GDM1 (cell line): ENCODE measurements at regions not wholly inside any gene's neighbourhood (a gene's known extent, or its start where the extent isn't known, plus 50 kb on each side); places are given as distances from the start of the nearest gene placed in this dataset.

Source experiments
- DNase-seq: peaks from one replicate; lab custom pipeline; 2025; lab: John Stamatoyannopoulos, UW

GRCh38 chr2:217085543-217085942, 225.7 kb upstream of the TNP1 start:
- DNase-seq: no peak

DNA sequence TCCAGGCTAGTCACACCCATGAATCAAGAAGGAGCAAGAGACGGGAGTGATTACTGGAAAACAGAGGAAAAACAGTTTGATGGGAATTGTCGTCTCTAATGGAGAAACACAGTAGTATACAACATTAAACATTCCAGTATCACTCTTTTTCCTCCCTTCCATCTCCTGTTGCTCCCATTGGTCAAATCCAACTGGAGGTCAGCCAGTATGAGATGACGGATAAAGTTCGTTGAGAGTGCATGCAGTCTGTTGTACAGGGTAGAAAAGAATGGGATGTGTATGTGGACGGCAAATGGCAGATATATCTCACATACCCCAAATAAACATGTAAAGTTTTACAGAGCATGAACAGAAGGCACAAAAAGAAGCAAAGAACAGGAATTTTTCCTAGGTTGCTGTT, 221.9 kb upstream of the TNP1 start:
- no peak for DNase-seq

GRCh38 chr2:217079165-217079564, 219.3 kb upstream of the TNP1 start:
- DNase-seq: no peak

DNA sequence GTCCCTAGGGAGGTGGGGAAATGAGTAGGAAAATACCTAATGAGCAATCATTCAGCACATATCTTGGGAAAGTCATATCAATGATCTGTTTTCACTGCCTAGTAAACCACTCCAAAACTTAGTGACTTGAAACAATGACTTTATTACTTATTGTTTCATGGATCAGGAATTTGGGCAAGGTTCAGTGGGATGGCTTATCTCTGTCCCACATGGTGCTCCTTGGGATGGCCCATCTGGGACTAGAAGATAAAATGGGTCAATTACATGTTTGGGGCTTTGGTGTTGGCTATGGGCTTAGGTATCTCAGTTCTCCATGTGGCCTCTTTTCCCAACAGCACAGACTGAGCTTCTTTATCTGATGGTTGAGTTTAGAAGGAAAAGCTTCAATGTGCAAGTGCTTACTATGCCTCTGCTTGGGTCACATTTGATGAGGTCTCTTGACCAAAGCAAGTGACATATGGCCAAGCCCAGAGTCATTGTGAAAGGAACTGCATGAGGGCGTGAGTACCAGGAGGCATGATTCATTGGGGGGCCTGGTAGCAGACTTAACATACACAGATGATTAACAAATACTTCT, 218.1 kb upstream of the TNP1 start:
- DNase-seq: no peak

GRCh38 chr2:217076657-217077232, 216.9 kb upstream of the TNP1 start:
- DNase-seq: no peak

DNA sequence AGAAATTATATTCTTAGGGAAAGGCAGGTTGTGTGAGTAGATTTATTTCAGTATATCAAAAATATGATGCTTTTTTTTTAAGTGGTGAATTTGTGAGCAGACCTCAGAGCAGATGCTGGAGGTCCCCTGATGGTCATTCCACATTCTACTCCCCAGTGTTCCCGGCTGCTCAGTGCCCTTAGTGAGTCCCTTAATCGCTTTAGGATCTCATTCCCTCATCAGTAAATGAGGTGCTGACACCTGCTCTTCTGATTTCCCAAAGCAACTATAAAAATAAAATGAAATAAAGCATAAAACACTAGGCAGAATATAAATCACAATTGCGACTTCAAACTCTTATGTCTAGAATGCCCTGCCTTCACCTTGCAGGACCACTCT, 216.2 kb upstream of the TNP1 start:
- no peak for DNase-seq

GRCh38 chr2:217075268-217076057, 215.6 kb upstream of the TNP1 start:
- no peak for DNase-seq

- DNase-seq: no peak
Measured at GRCh38 chr2:217074576-217075255, 214.9 kb upstream of the TNP1 start.

GRCh38 chr2:217071416-217071815, 211.6 kb upstream of the TNP1 start:
- no peak for DNase-seq

DNA sequence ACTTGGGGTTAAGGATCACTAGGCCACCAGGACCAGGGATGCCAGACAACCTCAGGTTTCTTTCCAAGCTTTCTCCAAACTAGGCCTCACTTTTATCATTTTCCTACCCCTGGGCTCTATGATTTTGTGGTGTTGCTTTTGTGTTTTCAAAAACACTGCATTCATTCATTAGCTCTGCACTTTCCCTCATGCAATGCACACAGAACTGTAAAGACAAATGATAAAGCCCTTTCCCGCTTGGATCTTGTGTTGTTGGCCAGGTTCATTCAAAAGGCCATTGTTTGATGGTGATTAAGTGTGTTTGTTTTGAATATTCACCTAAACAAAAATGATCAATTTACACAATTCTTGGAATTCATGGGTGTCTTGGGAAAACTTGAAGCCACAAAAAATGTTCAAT, 210.7 kb upstream of the TNP1 start:
- DNase-seq: no peak

- no peak for DNase-seq
Measured at GRCh38 chr2:217070043-217070430, 210.2 kb upstream of the TNP1 start.

- DNase-seq: no peak
Measured at GRCh38 chr2:217069263-217070042, 209.6 kb upstream of the TNP1 start.

GRCh38 chr2:217068677-217069250, 208.9 kb upstream of the TNP1 start:
- DNase-seq: no peak

GRCh38 chr2:217067787-217068186, 207.9 kb upstream of the TNP1 start:
- no peak for DNase-seq

DNA sequence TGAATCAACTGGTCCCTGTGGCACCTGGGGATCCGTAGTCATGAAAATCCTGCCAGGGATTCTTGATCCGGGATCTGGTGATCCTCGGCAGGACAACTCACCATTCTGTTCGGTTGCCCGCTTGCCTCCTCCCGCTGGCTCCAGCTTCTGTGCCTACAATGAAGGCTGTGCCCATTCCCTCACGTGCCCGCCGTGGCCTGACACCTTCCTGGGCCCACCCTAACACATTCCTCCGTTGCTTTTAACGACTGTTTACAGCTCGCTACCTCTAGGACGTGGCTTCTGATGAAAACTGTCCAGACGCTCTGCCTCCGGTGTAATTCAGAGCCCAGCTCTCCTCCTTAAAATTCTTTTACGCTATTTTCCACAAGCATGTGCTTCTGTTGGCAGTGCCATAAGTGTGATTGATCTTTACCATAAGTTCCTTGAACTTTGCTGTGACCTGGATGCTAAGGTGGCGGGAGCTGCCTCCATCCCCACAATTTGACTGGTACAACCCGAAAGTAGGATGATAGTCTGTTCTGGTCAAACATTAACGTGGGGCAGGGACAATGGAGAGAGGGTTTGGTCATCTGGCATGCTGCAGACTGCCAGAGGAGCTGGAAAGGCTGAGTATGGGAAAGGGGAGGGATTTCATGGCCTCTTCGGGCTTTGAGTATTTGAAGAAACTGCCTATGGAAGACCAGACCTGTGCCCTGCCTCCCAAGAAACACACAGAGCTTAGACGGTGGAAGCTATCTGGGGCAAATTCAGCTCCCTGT, 206.8 kb upstream of the TNP1 start:
- no peak for DNase-seq

DNA sequence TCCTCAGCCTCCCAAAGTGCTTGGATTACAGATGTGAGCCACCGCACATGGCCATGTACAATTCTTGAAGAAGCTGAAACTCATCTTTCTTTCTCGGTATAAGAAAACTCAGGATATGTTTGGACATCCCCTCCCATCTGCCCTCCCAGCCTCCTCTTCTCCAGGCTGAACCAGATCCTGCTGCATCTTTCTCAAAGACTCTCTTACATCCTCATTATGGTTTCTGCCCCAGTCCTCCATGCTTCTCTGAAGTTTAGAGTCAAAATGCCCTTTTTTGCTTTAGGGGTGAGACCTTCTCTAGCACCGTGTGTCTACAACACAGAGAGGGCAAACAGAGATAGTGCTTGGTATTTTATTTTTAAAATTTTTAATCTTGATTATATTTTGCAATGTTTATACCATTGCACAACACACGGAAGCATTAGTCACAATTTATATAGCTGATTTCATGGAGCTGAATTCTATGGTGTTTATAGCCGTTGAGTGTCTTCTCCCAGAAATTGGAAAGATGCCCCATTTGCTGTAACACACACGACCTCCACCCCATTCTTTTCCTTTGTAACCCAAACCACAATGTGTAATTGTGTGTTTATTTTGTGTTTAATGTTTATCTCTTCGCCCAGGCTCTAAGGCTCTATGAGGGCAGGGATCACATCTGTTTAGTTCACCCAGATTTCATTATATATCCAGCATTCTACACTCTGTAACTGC, 206.0 kb upstream of the TNP1 start:
- no peak for DNase-seq

DNA sequence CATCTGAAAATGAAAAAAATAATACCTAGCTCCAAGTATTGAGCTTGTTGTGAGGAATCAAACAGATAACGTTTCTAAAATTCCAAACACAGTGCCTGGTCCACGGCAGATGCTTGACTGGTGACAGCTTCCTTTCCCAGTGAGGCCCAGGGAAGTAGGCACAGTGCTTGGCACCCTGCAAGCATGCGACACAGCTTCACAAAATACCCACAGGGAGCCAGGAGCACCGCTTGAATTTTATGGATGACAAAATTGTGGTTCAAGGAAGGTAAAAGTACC, 205.1 kb upstream of the TNP1 start:
- DNase-seq: no peak

DNA sequence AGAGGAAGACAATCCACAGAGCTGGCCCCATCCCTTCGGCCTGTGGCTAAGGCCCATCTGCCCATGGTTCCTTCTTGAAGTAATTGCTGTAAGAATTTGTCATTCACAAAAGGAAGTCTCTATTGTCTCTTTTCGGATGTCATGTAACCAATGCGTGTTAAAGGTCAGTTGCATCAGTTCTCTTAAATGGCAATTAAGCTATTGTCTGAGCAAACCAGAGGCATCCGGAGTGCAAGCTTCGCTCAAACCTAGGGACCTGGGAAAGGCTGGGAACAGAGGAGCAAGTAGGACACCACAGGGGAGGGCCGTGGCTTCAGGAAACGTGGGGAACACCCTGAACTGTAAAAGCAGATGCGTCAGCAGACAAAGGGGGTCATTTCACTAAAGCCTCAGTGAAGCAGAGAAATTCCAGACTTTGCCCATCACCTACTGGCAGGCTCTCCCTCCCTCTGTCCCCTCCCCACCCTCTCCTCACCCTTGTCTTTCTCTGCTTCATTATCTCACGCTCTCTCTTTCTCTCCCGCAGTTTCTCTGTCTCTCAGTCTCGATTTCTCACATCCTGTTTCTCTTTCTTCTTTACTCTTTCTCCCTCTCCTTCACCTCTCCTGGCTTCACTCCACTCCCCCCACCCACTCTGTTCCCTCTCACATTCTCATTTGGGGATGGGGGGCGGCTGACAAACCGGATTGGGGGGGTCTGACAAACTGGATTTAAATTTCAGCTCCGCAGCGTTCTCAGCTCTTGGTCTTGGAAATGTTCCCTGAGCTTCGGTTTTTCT, 204.6 kb upstream of the TNP1 start:
- no peak for DNase-seq

DNA sequence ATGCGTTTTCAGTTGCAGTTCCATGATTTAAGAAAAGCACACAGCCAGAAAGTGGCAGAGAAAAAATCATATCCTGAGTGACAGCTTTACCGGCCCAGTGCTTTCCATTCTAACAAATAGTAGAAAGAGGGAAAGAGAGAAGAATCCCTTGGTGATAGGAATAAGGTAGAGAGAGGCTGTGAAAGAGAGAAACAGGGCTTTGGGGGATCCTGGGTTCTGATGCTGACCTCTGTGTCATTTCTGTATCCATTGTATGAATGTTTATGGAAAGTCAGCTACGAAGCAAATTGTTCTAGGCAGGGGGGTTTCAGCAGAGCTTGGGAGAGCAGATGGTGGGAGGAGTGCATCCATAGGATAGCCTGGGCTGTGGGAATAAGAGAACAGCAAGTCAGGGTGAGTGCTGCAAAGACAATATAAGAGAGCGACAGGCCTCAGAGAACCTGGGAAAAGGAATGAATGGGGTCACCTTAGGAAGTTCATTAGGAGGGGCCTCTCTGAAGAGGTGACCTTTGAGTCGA, 203.4 kb upstream of the TNP1 start:
- DNase-seq: no peak

DNA sequence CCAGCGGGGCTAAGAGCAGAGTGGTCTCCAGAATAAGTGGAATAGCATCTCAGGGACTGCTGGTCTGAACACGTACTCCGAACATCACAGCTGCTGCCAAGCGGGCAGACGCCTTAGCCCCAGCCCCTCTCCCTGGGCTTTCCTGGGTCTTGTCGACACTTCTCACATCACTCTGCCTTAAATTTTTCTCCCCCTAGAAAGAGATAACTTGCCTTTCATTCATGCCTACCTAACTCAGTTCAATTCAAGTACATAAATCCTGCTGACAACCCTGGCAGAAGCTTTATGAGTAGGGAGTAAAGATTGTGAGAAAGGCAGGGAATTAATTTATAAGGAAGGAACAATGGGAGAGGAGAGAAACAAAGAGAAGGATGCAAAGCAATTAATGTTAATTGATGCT, 202.9 kb upstream of the TNP1 start:
- DNase-seq: no peak
